SKM-1 treated with dmso at 0.1 percent for 144 hours (cell line): ENCODE measurements at regions not wholly inside any gene's neighbourhood (a gene's known extent, or its start where the extent isn't known, plus 50 kb on each side); places are given as distances from the start of the nearest gene placed in this dataset.

ENCODE experiments used
- DNase-seq: peaks from one replicate; lab custom pipeline; 2025; ENCODE audit not compliant: unreplicated experiment; lab: John Stamatoyannopoulos, UW

- DNase-seq: no peak
Measured at GRCh38 chr4:64598066-64598465, 188.8 kb upstream of the TECRL start.

GRCh38 chr4:64594723-64595122, 185.5 kb upstream of the TECRL start:
- DNase-seq: no peak

- DNase-seq: no peak
Measured at GRCh38 chr4:64588507-64588906, 179.3 kb upstream of the TECRL start.

GRCh38 chr4:64584981-64585557, 175.8 kb upstream of the TECRL start:
- DNase-seq: peak; percentile 40

- no peak for DNase-seq
Measured at GRCh38 chr4:64584125-64584524, 174.9 kb upstream of the TECRL start.

- no peak for DNase-seq
Measured at GRCh38 chr4:64582492-64582891, 173.2 kb upstream of the TECRL start.

GRCh38 chr4:64581422-64581821, 172.2 kb upstream of the TECRL start:
- no peak for DNase-seq

GRCh38 chr4:64564126-64564525, 154.9 kb upstream of the TECRL start:
- DNase-seq: no peak

GRCh38 chr4:64559571-64559970, 150.3 kb upstream of the TECRL start:
- DNase-seq: no peak

GRCh38 chr4:64551125-64551524, 141.9 kb upstream of the TECRL start:
- no peak for DNase-seq

- DNase-seq: no peak
Measured at GRCh38 chr4:64545593-64545992, 136.3 kb upstream of the TECRL start.

- peak; percentile 70 for DNase-seq
Measured at GRCh38 chr4:64539234-64539849, 130.1 kb upstream of the TECRL start.

- peak; percentile 6 for DNase-seq
Measured at GRCh38 chr4:64538219-64538618, 129.0 kb upstream of the TECRL start.

GRCh38 chr4:64533637-64534036, 124.4 kb upstream of the TECRL start:
- DNase-seq: no peak

- no peak for DNase-seq
Measured at GRCh38 chr4:64533159-64533558, 123.9 kb upstream of the TECRL start.

- DNase-seq: no peak
Measured at GRCh38 chr4:64520421-64520820, 111.2 kb upstream of the TECRL start.

- no peak for DNase-seq
Measured at GRCh38 chr4:64518600-64518999, 109.3 kb upstream of the TECRL start.

GRCh38 chr4:64516176-64516575, 106.9 kb upstream of the TECRL start:
- DNase-seq: no peak

GRCh38 chr4:64508089-64508488, 98.8 kb upstream of the TECRL start:
- no peak for DNase-seq

GRCh38 chr4:64503945-64504675, 94.9 kb upstream of the TECRL start:
- no peak for DNase-seq

GRCh38 chr4:64503416-64503815, 94.2 kb upstream of the TECRL start:
- DNase-seq: no peak

GRCh38 chr4:64497491-64497890, 88.2 kb upstream of the TECRL start:
- DNase-seq: no peak
